BLaER1 treated with 17β-estradiol and CSF1 and Interleukin-3, amounts not matched to agents 10 nM and 100 nM (cell line): ENCODE measurements at regions not wholly inside any gene's neighbourhood (a gene's known extent, or its start where the extent isn't known, plus 50 kb on each side); places are given as distances from the start of the nearest gene placed in this dataset.

ENCODE experiments used
- H3K27ac ChIP-seq, 11 experiments: shearing (Covaris generic); formaldehyde crosslinking; 2 replicates each; pipeline ENCODE4 v1.8.1; 2022
- H3K27me3 ChIP-seq, 11 experiments: shearing (Covaris generic); formaldehyde crosslinking; 2 replicates each; pipeline ENCODE4 v1.8.1; 2022
- H3K36me3 ChIP-seq, 11 experiments: shearing (Covaris generic); formaldehyde crosslinking; 2 replicates each; pipeline ENCODE4 v1.8.1; 2022
- H3K4me1 ChIP-seq, 10 experiments: shearing (Covaris generic); formaldehyde crosslinking; 2 replicates each; pipeline ENCODE4 v1.8.1; 2022
- H3K4me2 ChIP-seq, 11 experiments: shearing (Covaris generic); formaldehyde crosslinking; 2 replicates each; pipeline ENCODE4 v1.8.1; 2022
- H3K4me3 ChIP-seq, 10 experiments: shearing (Covaris generic); formaldehyde crosslinking; 2 replicates each; pipeline ENCODE4 v1.8.1; 2022
- H3K9ac ChIP-seq, 11 experiments: shearing (Covaris generic); formaldehyde crosslinking; 2 replicates each; pipeline ENCODE4 v1.8.1; 2022
- H3K9me3 ChIP-seq, 11 experiments: shearing (Covaris generic); formaldehyde crosslinking; replicated peaks in 1 of 11; 2 replicates each; pipeline ENCODE4 v1.8.1; 2022
- H4K20me1 ChIP-seq, 11 experiments: shearing (Covaris generic); formaldehyde crosslinking; 2 replicates each; pipeline ENCODE4 v1.8.1; 2022
- Cebpa-rat ChIP-seq, 11 experiments: shearing (Covaris generic); IDR thresholded peaks; 2 replicates each; pipeline ENCODE4 v1.8.1; 2022

DNA sequence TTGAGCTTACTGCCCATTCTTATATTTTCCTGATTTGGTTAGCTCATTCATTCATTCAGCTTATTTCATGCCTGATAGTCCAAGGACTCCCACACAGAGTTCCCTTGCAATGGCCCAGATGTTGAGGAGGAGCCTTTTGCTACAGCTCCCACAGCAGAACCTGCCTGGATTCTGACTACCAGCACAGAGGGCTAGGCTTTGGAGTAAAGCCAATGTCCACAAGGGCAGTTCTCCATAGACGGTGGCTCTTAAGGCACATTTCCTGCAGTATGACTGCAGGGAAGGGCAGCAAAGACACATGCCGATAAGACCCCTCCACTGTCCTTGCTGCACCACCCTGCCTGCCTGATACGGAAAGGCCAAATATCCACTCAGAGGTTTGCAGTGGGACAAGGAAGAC, 112.3 kb upstream of the SYNDIG1 start:
- H3K27ac ChIP-seq = peak overlapping the region in 6 of 11 experiments; percentile 42 to 66 (median 59); a peak in 11 of 22 replicates
- no peaks in the 10 kb centered on the region for H3K27me3 ChIP-seq
- H4K20me1 ChIP-seq = no peaks in the 10 kb centered on the region
- H3K4me1 ChIP-seq = peaks cover 17 to 53% (median 42%) of the 10 kb centered on the region in 10 experiments
- H3K4me3 ChIP-seq = no peak overlapping the region
- peak overlapping the region in 3 of 11 experiments; percentile 18 to 38 (median 18); a peak in 1 of 22 replicates for H3K9ac ChIP-seq
- H3K9me3 ChIP-seq = peaks cover 11 to 16% (median 16%) of the 10 kb centered on the region in 11 experiments
- H3K36me3 ChIP-seq = peaks cover 0 to 1% (median 0%) of the 10 kb centered on the region in 11 experiments; a peak in 1 of 22 replicates
- TF ChIP-seq Cebpa-rat (IDR thresholded peaks at IDR 0.05) = no peak
- H3K4me2 ChIP-seq = peak overlapping the region; percentile 32 to 84 (median 60)

DNA sequence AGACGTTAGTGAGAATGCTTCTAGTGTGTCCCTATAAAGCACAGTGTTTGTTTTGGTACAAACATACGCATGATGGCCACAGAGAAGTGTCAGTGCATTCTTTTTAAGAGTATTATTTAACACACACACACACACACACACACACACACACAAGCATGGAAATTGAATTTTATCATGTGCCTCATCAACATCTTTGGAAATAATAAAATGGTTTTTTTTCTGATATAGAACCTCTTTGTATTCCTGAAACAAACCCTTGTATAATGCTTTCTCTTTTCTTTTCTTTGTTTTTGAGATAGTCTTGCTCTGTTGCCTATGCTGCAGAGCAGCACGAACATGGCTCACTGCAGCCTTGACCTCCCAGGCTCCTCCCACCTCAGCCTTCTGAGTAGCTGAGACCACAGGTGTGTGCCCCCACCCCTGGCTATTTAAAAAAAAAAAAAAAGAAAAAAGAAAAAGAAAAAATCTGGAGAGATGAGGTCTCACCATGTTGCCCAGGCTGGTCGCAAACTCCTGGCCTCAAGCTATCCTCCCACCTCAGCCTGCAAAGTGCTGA, 116.2 kb upstream of the SYNDIG1 start:
- Histone ChIP-seq H3K27me3 (no peaks in the 10 kb centered on the region), H4K20me1 (no peaks in the 10 kb centered on the region), H3K4me2 (peak overlapping the region in 3 of 11 experiments; percentile 11 to 30 (median 14); a peak in 3 of 22 replicates), H3K27ac (no peak overlapping the region), H3K4me3 (no peak overlapping the region), H3K36me3 (no peaks in the 10 kb centered on the region), H3K9me3 (no peaks in the 10 kb centered on the region), H3K4me1 (peaks cover 17 to 34% (median 29%) of the 10 kb centered on the region in 10 experiments), H3K9ac (no peak overlapping the region)
- TF ChIP-seq Cebpa-rat (IDR thresholded peaks at IDR 0.05) = no peak

DNA sequence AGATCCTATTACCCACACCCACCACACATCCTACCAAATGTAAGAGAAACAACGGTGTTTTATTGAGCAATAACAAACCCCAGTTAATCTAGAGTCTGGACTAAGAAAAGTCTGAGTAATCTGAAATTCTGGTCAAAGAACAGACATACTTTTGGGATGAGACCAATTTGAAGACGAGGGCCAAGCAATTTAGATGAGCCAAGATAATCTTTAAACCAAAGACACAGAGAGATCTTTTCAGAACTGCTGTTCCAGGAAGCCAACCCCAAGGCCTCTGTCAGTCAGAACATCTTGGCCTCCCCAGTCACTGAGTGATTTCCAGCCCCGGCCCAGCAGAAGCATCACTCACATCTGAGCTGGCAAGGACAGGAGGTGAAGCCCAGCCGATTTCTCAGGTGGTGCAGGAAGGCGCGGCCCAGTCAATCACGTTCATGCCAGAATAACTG, 118.5 kb upstream of the SYNDIG1 start:
- H3K4me2 ChIP-seq = no peak overlapping the region

DNA sequence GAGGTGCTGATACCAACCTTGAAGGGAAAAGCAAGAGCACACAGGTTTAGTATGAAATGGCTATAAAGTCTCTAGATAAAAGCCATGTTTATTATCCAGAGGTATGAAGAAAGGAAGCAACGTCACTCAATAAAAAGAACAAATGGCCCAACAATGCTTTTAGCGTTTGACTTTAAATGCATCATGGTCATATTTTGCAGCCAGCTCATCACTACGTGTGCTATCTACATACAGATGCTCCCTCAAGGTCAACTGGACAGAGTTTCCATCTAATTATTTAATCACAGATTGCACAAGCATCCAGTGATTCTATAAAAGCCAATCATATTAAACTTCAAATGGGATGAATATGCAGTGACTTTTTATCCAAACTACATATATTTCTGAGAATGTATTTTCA, 127.6 kb upstream of the SYNDIG1 start:
- Histone ChIP-seq H3K4me3 (no peak overlapping the region), H3K9ac (no peak overlapping the region), H3K4me1 (peaks cover 21 to 28% (median 23%) of the 10 kb centered on the region in 10 experiments), H3K27me3 (no peaks in the 10 kb centered on the region), H3K36me3 (no peaks in the 10 kb centered on the region), H3K4me2 (no peak overlapping the region), H3K9me3 (peaks cover 0 to 12% (median 0%) of the 10 kb centered on the region in 11 experiments; a peak in 4 of 22 replicates), H4K20me1 (no peaks in the 10 kb centered on the region), H3K27ac (no peak overlapping the region)
- no peak for TF ChIP-seq Cebpa-rat (IDR thresholded peaks at IDR 0.05)

More for the DNA sequence above, 118.5 kb upstream of the SYNDIG1 start:
- Histone ChIP-seq H3K9ac (no peak overlapping the region), H3K27ac (no peak overlapping the region), H3K4me1 (peaks cover 2 to 12% (median 10%) of the 10 kb centered on the region in 10 experiments), H4K20me1 (no peaks in the 10 kb centered on the region), H3K27me3 (no peaks in the 10 kb centered on the region), H3K4me3 (no peak overlapping the region), H3K9me3 (no peaks in the 10 kb centered on the region), H3K36me3 (no peaks in the 10 kb centered on the region)
- TF ChIP-seq Cebpa-rat (IDR thresholded peaks at IDR 0.05) = no peak

DNA sequence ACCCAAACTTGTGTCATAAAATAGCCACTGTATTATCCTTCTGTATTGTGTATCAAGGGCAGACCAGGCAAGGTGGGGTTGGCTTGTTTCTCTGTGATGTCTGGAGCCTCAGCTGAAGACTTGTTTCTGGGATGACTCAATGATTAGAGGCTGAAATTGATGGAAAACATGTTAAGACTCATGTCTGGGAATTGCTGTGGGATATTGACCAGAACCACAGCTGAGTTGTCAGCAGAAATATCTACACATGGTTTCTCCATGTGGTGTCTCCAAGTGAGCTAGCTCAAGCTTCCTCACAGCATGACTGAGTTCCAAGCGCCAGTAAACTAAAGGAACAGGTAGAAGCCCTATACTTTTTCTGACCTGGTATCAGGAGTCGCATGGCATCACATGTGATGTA, 128.5 kb upstream of the SYNDIG1 start:
- TF ChIP-seq Cebpa-rat (IDR thresholded peaks at IDR 0.05) = no peak
- no peaks in the 10 kb centered on the region for H4K20me1 ChIP-seq

DNA sequence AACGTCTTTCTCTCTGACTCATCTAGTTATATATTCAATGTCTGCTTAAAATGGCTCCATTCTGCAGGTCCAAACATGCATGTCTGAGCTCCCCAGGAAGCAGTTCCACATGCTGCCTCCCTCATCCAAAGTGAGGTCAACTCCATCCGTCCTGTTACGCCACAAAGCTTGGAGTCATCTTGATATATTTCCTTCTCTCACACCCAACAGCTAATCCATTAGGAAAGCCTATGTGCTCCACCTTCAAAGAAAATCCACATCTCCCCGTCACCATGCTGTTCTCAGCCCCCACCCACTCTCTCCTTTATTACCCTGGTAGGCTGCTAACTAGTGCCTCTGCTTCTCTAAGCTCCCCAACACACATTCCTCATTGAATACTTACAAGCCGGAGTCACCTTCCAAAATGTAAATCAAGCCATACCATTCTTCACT, 130.2 kb upstream of the SYNDIG1 start:
- H3K27ac ChIP-seq = no peak overlapping the region
- H3K9me3 ChIP-seq = peaks cover 0 to 12% (median 0%) of the 10 kb centered on the region in 11 experiments; a peak in 4 of 22 replicates
- TF ChIP-seq Cebpa-rat (IDR thresholded peaks at IDR 0.05) = no peak
- H3K4me1 ChIP-seq = peaks cover 22 to 34% (median 27%) of the 10 kb centered on the region in 10 experiments
- no peaks in the 10 kb centered on the region for H3K36me3 ChIP-seq
- peak overlapping the region; percentile 24 to 91 (median 84); a peak in 10 of 22 replicates for H3K4me2 ChIP-seq
- H3K4me3 ChIP-seq = no peak overlapping the region
- H4K20me1 ChIP-seq = no peaks in the 10 kb centered on the region
- no peak overlapping the region for H3K9ac ChIP-seq
- no peaks in the 10 kb centered on the region for H3K27me3 ChIP-seq

More for the DNA sequence above, 128.5 kb upstream of the SYNDIG1 start:
- H3K36me3 ChIP-seq = no peaks in the 10 kb centered on the region
- no peak overlapping the region for H3K4me3 ChIP-seq
- H3K27me3 ChIP-seq = no peaks in the 10 kb centered on the region
- peaks cover 22 to 34% (median 27%) of the 10 kb centered on the region in 10 experiments for H3K4me1 ChIP-seq
- no peak overlapping the region for H3K4me2 ChIP-seq
- no peak overlapping the region for H3K9ac ChIP-seq
- H3K27ac ChIP-seq = no peak overlapping the region
- H3K9me3 ChIP-seq = peaks cover 0 to 12% (median 0%) of the 10 kb centered on the region in 11 experiments; a peak in 4 of 22 replicates

DNA sequence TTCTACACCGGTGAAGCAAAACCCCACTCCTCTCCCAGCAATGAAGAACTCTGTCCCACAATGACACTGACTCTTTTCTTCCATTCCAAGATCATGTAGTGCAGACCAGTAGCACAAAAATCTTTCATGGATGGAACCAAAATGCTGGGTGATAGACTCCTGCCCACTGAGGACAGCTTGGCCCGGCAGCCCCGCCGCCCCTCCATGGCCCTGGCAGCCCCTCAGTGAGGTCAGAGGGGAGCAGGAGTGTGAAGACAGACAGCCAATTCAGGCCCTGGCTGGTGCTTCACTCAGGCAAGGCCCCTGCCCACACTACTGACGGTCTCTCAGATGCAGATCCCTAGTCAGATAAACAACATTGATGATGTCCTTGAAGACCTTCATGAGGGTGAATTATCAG, 131.9 kb upstream of the SYNDIG1 start:
- Histone ChIP-seq H3K9me3 (peaks cover 0 to 12% (median 0%) of the 10 kb centered on the region in 11 experiments; a peak in 4 of 22 replicates), H3K9ac (peak overlapping the region in 5 of 11 experiments; percentile 0 to 47 (median 39); a peak in 8 of 22 replicates), H4K20me1 (no peaks in the 10 kb centered on the region), H3K27ac (peak overlapping the region in 9 of 11 experiments; percentile 28 to 67 (median 57); a peak in 17 of 22 replicates), H3K4me2 (peak overlapping the region; percentile 58 to 91 (median 84)), H3K4me1 (peaks cover 22 to 34% (median 27%) of the 10 kb centered on the region in 10 experiments), H3K36me3 (no peaks in the 10 kb centered on the region), H3K27me3 (no peaks in the 10 kb centered on the region), H3K4me3 (no peak overlapping the region)
- no peak for TF ChIP-seq Cebpa-rat (IDR thresholded peaks at IDR 0.05)

DNA sequence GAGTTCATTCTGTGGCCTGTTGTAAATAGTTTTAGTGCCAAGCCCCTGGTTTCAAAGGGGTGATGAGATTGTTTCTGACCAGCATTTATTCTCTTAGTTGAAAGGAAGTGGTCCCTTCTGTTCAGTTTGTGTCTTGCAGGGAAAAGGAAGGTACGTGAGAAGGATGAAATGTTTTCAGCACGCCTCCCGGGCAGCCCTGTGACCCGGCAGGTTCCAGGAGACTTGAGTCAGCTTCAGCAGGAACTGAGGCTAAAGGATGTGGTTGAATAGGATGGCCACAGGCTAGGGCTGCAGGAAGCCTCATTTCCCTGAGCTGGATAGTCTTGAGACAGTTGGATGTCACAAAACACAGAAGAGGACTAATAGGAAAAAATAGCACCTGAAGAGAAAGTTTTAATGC, 132.4 kb upstream of the SYNDIG1 start:
- H3K4me2 ChIP-seq = peak overlapping the region; percentile 58 to 91 (median 84)

DNA sequence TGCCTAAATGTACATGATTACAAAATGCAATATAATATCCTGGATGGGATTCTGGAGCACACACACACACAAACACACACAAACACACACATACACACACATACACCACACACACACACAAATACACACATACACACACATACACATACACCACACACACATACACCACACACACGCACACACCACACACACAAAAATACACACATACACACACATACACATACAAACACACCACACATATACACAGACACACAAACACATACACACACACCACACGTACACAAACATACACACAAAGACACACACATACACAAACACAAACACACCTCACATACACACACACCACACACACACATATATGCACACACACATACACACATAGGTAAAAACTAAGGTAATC, 134.6 kb upstream of the SYNDIG1 start:
- TF ChIP-seq Cebpa-rat (IDR thresholded peaks at IDR 0.05) = no peak
- Histone ChIP-seq H3K27me3 (no peaks in the 10 kb centered on the region), H3K4me1 (peaks cover 22 to 34% (median 27%) of the 10 kb centered on the region in 10 experiments), H3K9ac (no peak overlapping the region), H3K36me3 (no peaks in the 10 kb centered on the region), H3K4me3 (no peak overlapping the region), H3K4me2 (no peak overlapping the region), H3K9me3 (peaks cover 0 to 3% (median 0%) of the 10 kb centered on the region in 11 experiments; a peak in 1 of 22 replicates), H3K27ac (no peak overlapping the region), H4K20me1 (no peaks in the 10 kb centered on the region)

More for the DNA sequence above, 132.4 kb upstream of the SYNDIG1 start:
- Histone ChIP-seq H3K36me3 (no peaks in the 10 kb centered on the region), H3K9me3 (peaks cover 0 to 12% (median 0%) of the 10 kb centered on the region in 11 experiments; a peak in 4 of 22 replicates), H3K4me1 (peaks cover 22 to 34% (median 27%) of the 10 kb centered on the region in 10 experiments), H4K20me1 (no peaks in the 10 kb centered on the region), H3K27me3 (no peaks in the 10 kb centered on the region), H3K27ac (peak overlapping the region in 8 of 11 experiments; percentile 0 to 67 (median 58); a peak in 11 of 22 replicates), H3K4me3 (no peak overlapping the region), H3K9ac (peak overlapping the region in 4 of 11 experiments; percentile 0 to 47 (median 18); a peak in 5 of 22 replicates)
- no peak for TF ChIP-seq Cebpa-rat (IDR thresholded peaks at IDR 0.05)
